ENCODE measurements at regions not wholly inside any gene's neighbourhood (a gene's known extent, or its start where the extent isn't known, plus 50 kb on each side); places are given as distances from the start of the nearest gene placed in this dataset.
"Not testable (repeated sequence)": the region's sequence is repeated elsewhere in the genome, so short reads cannot be mapped to it uniquely, and the experiment has no call there.

DNA sequence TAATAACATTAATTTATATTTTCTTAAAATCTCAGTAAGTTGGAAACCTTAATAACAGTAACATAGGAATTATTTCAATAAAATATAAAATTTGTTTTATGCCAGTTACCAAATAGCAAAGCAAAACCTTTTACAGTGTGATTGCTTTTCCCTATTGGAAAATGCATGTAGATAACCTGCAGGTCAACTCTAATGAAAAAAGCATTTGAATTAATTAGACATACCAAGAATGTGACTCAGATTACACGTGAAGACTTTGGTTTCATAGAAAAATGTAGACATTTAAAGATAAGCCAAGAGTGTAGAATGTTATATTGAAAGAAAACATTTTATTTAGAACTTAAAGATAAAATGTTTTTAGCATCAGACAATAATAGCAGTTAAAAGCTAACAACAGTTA lies 888.1 kb downstream of the TMEM121 start:
- Histone ChIP-seq H3K4me1 (no peaks in the 10 kb centered on the region), H3K36me3 (no peaks in the 10 kb centered on the region), H3K9me3 (no peaks in the 10 kb centered on the region), H3K4me3 (no peak overlapping the region), H3K27me3 (ENCODE audit: low read depth) (peaks cover 4% of the 10 kb centered on the region), H3K27ac (no peak overlapping the region)
- intact Hi-C loops (cut with DNase I): no loop called here
- no peak for ATAC-seq
- TF ChIP-seq, protein P1, sequence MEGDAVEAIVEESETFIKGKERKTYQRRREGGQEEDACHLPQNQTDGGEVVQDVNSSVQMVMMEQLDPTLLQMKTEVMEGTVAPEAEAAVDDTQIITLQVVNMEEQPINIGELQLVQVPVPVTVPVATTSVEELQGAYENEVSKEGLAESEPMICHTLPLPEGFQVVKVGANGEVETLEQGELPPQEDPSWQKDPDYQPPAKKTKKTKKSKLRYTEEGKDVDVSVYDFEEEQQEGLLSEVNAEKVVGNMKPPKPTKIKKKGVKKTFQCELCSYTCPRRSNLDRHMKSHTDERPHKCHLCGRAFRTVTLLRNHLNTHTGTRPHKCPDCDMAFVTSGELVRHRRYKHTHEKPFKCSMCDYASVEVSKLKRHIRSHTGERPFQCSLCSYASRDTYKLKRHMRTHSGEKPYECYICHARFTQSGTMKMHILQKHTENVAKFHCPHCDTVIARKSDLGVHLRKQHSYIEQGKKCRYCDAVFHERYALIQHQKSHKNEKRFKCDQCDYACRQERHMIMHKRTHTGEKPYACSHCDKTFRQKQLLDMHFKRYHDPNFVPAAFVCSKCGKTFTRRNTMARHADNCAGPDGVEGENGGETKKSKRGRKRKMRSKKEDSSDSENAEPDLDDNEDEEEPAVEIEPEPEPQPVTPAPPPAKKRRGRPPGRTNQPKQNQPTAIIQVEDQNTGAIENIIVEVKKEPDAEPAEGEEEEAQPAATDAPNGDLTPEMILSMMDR (IDR thresholded peaks at IDR 0.05): no peak
- DNase-seq: no peak

DNA sequence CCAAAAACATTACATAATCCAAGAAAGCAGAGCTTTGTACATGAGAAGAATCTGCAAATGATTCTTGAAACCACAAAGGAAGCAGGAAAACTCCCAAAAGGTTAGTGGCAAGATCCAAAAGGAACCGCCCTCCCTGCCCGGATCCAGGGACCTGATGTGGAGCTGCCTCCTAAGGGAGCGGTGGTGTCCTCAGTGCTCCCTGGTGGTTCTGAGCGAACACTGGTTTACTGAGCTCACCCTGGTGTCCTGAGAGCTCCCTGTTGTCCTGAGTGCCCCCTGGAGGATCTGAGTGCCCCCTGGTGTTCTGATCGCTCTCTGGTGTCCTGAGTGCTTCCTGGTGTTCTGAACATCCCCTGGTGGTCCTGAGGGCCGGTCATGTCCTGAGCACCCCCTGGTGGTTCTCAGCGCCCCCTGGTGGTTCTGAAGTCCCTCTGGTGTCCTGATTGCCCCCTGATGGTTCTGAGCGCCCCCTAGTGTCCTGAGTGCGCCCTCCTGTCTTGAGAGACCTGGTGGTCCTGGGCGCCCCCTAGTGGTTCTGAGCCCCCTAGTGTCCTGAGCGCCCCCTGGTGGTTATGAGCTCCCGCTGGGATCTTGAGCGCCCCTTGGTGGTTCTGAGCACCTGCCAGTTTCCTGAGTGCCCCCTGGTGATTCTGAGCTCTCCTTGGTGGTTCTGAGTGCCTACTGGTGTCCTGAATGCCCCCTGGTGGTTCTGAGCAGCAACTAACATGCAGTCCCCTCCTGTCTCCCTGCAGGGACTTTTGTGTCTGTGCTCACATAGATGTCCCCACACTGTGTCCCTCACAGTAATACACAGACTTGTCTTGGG lies 891.1 kb downstream of the TMEM121 start:
- H3K9me3 ChIP-seq: no peaks in the 10 kb centered on the region
- no peaks in the 10 kb centered on the region for H3K36me3 ChIP-seq
- H3K4me1 ChIP-seq: no peaks in the 10 kb centered on the region
- peak; percentile 83 for DNase-seq
- ATAC-seq: peak; percentile 54 to 88
- H3K4me3 ChIP-seq: no peak overlapping the region
- intact Hi-C loops (cut with DNase I): no loop called here
- TF ChIP-seq, protein P1 (IDR thresholded peaks at IDR 0.05): peak; percentile 60
- no peak overlapping the region for H3K27ac ChIP-seq
- H3K27me3 ChIP-seq (ENCODE audit: low read depth): peaks cover 6% of the 10 kb centered on the region

DNA sequence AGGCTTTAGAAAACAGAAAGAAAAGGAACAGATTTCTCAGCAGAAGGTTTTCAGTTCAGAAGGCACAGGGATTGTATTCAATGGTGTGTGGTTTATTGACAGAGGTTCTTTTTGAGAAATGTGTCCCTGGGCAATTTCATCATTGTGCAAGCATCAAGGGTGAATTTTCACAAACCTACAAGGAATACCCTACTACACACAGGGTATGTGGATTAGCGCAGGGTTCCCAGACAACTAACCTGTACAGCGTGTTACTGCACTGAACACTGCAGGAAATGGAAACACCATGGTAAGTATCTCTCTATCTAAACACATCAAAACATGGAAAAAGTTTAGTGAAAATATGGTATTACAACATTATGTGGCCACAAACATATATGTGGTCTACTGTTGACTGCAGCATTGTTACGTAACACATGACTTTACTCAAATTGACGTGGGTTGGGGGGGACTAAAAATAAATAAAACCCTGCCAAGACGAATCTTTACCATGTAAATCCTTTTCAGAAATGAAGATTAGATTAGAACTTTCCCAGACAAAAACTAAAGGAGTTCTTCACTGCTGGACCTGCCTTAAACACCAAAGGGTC lies 893.1 kb downstream of the TMEM121 start:
- intact Hi-C loops (cut with DNase I): no loop called here
- H3K4me1 ChIP-seq: no peaks in the 10 kb centered on the region
- H3K9me3 ChIP-seq: no peaks in the 10 kb centered on the region
- no peaks in the 10 kb centered on the region for H3K36me3 ChIP-seq
- DNase-seq (no peak), ATAC-seq (no peak)
- TF ChIP-seq, protein P1 (IDR thresholded peaks at IDR 0.05): no peak
- peaks cover 6% of the 10 kb centered on the region for H3K27me3 ChIP-seq (ENCODE audit: low read depth)
- no peak overlapping the region for H3K4me3 ChIP-seq
- no peak overlapping the region for H3K27ac ChIP-seq

DNA sequence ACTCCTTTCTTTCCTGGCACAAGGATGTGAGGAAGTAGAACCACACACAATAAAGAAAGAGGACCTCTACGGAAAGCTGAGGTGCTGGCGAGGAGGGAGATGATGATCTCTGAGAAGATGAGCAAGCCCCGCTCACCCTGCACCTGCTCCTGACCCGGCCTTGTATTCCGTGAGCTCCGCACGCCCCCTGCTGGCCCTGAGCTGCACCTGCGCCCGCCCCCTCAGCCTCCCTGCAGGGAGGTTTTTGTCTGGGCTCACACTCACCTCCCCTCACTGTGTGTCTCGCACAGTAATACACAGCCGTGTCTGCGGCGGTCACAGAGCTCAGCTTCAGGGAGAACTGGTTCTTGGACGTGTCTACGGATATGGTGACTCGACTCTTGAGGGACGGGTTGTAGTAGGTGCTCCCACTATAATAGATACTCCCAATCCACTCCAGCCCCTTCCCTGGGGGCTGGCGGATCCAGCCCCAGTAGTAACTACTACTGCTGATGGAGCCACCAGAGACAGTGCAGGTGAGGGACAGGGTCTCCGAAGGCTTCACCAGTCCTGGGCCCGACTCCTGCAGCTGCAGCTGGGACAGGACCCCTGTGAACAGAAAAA lies 895.1 kb downstream of the TMEM121 start:
- H3K4me1 ChIP-seq; intact Hi-C loops (cut with DNase I); H3K36me3 ChIP-seq; H3K27me3 ChIP-seq (ENCODE audit: low read depth); H3K9me3 ChIP-seq; H3K27ac ChIP-seq; H3K4me3 ChIP-seq: not testable (repeated sequence)
- peak; percentile 57 to 73 for ATAC-seq
- DNase-seq: peak; percentile 52
- TF ChIP-seq, protein P1 (IDR thresholded peaks at IDR 0.05): peak; percentile 47

DNA sequence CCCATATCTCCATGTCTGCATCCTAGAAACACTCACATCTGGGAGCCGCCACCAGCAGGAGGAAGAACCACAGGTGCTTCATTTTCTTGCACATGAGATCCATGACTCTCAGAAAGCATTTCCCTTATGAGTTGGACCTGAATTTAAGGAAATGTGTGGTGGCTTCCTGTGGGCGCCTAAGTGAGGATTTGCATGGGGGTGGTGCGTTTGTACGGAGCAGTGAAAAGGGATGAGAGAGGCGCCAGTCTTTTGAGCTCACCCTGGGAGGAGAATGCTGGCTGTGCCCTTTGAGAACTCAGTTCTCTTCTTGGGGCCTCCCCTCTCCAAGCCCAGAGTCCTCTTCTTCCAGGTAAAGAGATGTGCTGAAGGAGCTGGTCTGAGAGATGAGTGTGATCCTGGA lies 895.7 kb downstream of the TMEM121 start:
- Histone ChIP-seq H3K36me3 (no peaks in the 10 kb centered on the region), H3K27ac (no peak overlapping the region), H3K27me3 (ENCODE audit: low read depth) (peaks cover 6% of the 10 kb centered on the region), H3K4me1 (no peaks in the 10 kb centered on the region), H3K4me3 (no peak overlapping the region), H3K9me3 (no peaks in the 10 kb centered on the region)
- DNase-seq (no peak), ATAC-seq (no peak)
- intact Hi-C loops (cut with DNase I): no loop called here
- TF ChIP-seq, protein P1 (IDR thresholded peaks at IDR 0.05): no peak

DNA sequence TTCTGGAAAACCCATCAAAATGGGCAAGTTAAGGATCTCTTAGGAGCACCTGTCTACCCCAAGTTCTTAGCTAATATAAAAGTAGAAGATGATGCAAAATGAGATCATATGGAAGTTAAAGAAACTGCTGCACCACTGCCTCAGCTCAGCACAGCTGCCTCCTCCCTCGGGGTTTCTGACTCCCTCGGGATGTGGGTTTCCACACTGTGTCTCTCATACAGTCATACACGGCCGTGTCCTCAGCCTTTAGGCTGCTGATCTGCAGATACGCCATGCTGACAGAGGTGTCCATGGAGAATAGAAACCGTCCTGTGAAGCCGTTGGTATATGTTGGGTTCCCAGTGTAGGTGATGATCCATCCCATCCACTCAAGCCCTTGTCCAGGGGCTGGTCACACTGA lies 898.8 kb downstream of the TMEM121 start:
- intact Hi-C loops (cut with DNase I); H3K36me3 ChIP-seq; ATAC-seq; H3K9me3 ChIP-seq; H3K4me1 ChIP-seq; H3K27ac ChIP-seq; DNase-seq; H3K27me3 ChIP-seq (ENCODE audit: low read depth); H3K4me3 ChIP-seq: not testable (repeated sequence)

Measured in lower lobe of right lung (tissue), 2 donors.